DMS53 treated with DMSO at 0.1 percent for 48 hours (cell line): ENCODE measurements at regions not wholly inside any gene's neighbourhood (a gene's known extent, or its start where the extent isn't known, plus 50 kb on each side); places are given as distances from the start of the nearest gene placed in this dataset.
A peak's percentile ranks its signal among the peaks of the same experiment; 100 is the strongest.

ENCODE experiments used
- DNase-seq: peaks from one replicate; lab custom pipeline; 2025; ENCODE audit not compliant: unreplicated experiment; lab: John Stamatoyannopoulos, UW

GRCh38 chr13:86051134-86052103 lies 252.2 kb upstream of the SLITRK6 start:
- DNase-seq, result peak; percentile 29

DNA sequence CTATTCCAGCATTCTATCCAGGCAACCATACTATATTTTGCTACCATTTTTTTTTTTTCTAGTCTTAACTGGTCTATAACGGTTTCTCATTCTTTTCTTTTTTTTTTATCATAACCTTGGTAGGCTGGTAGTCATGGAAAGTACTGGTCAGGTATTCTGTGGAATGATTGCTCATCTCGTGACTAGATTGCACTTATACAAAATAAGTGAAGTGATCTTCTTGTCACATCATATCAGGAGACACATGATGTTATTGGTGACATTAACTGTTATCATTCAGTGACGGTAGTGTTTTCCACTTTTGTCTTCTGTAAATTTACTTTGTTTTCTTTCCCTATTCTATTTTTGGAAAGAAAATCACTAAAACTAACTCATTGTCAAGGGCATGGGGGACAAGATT lies 239.3 kb upstream of the SLITRK6 start:
- no peak for DNase-seq

GRCh38 chr13:86020351-86021002 lies 221.3 kb upstream of the SLITRK6 start:
- DNase-seq, result no peak

GRCh38 chr13:86006317-86006716 lies 207.1 kb upstream of the SLITRK6 start:
- peak; percentile 4 for DNase-seq

DNA sequence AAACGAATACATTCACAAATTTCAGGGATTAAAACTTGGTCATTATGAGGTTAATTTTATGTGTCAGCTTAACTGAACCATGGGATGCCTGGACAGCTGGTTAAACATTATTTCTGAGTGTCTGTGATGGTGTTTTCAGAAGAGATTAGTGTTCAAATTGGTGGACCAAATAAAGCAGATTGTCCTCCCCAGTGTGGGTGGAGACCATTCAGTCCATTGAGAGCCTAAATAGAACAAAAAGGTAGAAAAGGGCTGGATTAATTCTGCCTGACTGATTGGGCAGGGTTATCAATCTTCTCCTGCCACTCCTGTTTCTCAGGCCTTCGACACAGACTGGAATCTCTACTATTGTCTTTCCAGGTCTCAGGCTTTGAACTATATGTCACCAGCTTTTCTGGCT lies 203.8 kb upstream of the SLITRK6 start:
- DNase-seq, result peak; percentile 23

DNA sequence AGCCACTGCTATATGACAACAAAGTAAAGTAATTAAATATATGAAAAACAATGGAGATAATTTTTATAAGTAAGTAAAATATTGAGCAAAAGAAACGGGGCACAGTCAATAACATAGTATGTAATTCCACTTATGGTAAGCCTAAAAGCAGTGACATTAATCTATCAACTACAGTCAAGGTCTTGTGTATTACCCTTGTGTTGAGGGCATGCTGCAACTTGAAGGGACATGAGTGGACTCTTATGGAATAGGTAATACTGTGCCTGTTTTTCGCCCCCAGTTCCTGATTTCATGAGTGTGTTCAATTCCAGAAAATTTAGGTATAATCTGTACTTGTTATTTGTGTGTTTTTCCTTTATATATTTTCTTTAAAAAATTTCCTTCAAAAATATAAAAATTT lies 201.3 kb upstream of the SLITRK6 start:
- DNase-seq, result no peak

GRCh38 chr13:85997587-85997986 lies 198.4 kb upstream of the SLITRK6 start:
- DNase-seq, result no peak

DNA sequence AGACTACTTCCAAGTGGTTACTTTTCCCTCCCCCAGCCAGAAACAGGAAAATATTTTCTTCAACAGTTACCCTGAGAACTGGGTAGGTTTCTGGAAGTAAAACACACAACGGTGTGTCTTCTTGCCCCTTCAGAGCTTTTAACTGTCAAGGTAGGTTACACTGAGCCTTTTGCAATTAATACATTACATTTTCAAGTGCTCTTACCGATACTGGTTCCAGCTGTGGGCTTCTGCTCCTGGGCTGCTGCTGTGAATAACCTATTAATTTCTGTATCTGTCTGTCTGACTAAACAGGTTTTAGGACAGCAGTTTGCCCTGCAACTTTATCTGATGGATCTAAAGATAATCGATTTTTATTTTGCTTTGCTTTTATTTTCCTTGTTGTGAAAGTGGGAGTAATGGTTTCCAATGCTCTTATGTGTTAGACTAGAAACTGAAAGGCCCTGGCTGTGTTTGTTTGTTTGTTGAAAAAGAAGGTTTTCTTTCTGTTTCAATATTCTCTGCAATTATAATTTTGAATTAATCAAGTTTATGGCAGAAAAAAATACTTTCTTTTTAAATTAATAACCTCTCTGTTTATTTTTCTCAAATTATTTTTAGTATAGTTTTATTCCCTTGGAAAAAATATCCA lies 196.7 kb upstream of the SLITRK6 start:
- no peak for DNase-seq

DNA sequence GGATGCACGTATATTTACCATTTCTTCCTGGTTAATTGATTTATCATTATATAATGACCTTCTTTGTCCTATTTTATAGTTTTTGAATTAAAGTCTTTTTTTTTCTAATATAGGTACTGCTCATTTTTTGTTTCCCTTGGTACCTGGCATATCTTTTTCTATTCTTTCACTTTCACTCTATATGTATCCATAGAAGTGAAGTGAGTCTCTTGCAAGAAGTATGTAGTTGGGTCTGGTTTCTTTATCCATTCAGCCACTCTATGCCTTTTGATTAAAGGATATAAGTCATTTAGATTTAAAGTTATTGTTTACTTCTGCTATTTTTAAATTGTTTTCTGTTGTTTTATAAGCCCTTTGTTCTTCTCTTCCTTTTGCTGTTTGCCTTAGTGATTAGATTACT lies 194.3 kb upstream of the SLITRK6 start:
- DNase-seq, result no peak

- no peak for DNase-seq
Measured at GRCh38 chr13:85990397-85990796, 191.2 kb upstream of the SLITRK6 start.

DNA sequence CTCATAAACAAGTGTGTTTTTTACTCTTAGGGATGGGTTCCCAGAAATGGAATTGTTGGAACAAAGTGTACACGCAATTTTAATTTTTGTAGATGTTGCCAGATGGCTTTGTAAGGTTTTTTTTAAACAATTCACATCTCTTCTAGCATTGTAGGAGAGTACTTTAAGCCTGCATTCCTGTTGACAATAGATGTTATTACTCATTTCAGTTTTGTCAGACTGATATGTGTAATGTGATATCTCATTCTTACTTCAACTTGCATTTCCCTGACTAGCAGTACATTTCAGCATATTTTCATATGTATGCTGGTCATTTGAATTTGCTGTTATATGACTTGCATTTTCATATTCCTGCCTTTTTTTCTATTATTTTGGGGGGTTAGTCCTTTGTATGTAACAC lies 186.6 kb upstream of the SLITRK6 start:
- DNase-seq, result peak; percentile 9

- no peak for DNase-seq
Measured at GRCh38 chr13:85982102-85982501, 182.9 kb upstream of the SLITRK6 start.

DNA sequence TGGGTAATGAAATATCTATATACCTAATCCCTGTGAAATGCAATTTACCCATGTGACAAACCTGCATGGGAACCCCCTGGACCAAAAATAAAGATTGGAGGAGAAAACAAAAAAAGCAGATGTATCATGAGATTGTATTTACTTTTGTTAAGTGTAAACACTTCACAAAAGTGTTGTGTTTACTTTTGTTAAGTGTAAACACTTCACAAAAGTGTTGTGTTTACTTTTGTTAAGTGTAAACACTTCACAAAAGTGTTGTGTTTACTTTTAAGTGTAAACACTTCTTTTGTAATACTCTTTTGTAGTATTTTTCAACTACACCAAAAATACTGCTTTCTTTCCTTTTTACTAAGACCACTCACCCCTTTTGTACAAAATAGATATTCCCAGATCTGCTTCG lies 181.2 kb upstream of the SLITRK6 start:
- DNase-seq, result peak; percentile 33

DNA sequence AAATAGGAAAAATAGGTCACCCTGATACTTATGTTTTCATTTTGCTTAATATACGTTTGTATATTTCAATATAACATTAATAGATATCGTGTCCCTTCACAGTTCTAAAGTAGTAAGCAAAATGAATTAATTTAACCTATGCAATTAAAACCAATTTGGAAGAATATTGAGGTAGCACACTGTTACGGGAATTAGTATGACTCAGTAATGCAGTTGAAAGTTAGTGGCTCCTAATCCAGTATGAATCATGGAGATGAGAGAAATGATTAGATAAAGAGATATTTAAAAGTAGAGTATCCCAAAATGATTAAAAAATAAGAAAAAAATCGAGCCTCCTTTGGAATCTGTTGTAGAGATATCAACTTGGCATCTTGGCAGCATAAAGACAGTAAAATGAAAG lies 177.0 kb upstream of the SLITRK6 start:
- no peak for DNase-seq

DNA sequence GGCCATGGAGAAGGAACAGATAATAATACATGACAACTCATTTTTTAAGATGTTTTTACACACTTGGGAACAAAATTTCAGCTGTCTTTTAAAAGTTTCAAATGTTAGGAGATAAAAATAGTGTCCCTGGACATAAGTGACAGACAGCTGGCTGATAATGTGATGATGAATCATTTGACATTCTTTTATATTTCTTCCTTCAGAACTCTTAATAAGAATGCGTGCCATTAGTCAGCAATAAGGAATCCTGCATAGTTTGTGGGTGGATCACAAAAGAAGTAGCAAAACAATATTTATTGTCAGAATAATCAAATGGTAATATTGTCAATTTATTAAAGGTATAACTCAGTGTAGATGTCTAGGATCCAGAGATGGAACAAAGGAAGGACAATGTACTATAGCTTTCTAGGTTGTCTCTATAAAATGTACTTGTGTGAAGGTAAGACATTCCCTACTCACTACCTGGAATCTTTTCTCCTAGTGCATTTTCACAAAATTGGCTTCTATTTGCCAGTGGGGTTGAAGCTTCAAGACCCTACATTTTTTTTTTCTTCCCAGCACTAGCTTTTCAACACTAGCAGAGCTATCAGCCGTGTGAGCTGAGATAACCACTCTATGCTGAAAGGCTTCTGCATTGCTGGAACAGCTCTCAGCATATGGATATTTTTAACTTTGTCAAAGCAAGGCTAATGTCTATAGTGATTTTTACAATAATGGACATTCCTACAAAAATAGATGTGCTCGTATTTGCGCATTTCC lies 175.6 kb upstream of the SLITRK6 start:
- no peak for DNase-seq

- DNase-seq, result no peak
Measured at GRCh38 chr13:85970727-85971126, 171.5 kb upstream of the SLITRK6 start.

DNA sequence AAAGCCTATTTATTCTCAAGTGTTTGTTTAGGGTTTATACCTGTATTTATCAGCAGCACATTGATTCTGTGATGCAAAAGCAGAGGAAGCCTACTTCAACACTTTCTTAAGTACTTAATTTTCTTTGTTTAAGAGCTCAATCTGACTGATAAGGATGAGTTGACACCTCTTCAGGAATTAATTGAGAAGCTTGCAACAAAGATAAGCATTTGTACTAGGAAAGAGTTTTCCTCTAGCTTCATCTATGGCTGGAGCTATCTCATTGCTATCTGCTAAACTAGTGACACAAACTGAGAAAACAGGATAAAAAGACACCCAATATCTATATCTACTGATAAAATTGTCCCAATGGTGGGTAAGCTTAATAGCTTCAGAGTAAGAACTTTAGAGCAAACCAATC lies 170.1 kb upstream of the SLITRK6 start:
- no peak for DNase-seq

DNA sequence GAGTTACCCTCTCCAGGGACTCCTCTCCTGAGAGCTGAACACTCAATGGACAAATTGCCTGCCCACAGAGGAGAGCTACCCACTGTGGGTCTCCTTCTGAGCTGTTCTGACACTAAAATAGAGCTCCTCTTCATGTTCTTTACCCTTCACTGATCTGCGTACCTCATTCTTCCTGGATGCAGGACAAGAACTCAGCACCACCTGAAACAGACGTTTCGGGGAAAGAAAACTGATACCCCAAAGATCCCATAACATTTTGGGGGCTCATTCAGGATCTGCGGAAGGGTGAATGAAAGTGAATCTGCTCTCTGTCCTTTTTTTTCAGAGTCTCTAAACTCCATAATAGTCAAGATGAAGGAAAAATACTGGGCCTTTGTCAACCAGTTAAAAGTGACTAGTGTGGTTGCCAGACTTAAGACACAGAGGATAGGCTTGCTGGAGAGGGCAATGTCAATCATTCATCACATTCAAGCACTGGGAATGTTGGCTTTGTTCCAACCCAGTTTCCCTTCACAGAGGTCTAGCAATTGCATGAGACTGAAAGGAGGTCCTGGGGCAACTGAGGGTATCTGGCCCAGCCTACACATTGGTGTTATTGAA lies 136.7 kb upstream of the SLITRK6 start:
- DNase-seq, result no peak

DNA sequence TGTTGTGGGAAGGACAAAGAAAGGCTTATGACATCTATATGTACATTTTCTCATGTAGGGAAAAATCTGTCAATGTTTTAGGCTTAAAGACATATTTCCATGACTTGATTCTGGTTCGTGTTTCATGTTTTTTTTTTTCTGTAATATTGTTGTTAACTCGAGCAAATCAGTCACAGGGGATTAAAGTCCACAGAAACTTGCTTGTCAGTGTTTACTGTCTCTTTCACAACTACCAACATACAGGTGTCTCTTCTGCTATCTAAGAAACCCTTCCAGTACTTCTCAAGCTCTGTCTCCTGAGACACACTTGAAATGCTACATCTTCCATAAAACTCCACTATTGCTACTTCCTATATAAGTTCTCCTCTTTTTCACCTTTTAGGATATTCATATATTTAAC lies 130.9 kb upstream of the SLITRK6 start:
- no peak for DNase-seq

- DNase-seq, result no peak
Measured at GRCh38 chr13:85910962-85911361, 111.7 kb upstream of the SLITRK6 start.

DNA sequence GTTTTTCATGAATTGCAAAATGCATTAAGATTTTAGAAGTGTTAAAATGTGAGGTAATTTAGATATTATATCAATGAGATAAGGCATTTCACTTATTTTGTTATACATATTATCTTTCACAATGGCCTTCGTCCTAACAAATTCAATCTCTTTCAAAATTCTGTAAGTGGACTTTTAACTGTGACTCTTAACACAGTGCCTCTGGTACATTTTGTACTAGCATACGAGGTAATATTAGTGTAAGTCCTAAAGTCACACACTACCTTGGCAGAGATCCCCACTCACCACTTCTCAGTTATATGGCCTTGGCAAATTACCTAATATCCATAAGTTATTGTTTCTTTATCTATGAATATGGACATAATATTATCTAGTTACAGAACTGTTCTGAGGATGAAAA lies 101.3 kb upstream of the SLITRK6 start:
- DNase-seq, result no peak
